IMR-90 (cell line): ENCODE measurements at regions not wholly inside any gene's neighbourhood (a gene's known extent, or its start where the extent isn't known, plus 50 kb on each side); places are given as distances from the start of the nearest gene placed in this dataset.

ENCODE experiments used
- CEBPB ChIP-seq: IDR thresholded peaks from 2 replicates; pipeline ENCODE4 v1.6.1; 2012; ENCODE audit warnings: low read depth, low read length, improper control_type of control experiment
- FOS ChIP-seq: fragments of 150-350 bp; IDR thresholded peaks from 2 replicates; pipeline ENCODE4 v1.6.1; 2016; ENCODE audit warnings: low read depth, low read length
- POLR2A ChIP-seq: IDR thresholded peaks from 2 replicates; pipeline ENCODE4 v1.6.1; 2012; ENCODE audit warnings: mild to moderate bottlenecking, low read depth, low read length
- RAD21 ChIP-seq: IDR thresholded peaks from 2 replicates; pipeline ENCODE4 v1.6.1; 2012; ENCODE audit warnings: low read length, improper control_type of control experiment
- RCOR1 ChIP-seq: IDR thresholded peaks from 2 replicates; pipeline ENCODE4 v1.6.1; 2012; ENCODE audit warnings: mild to moderate bottlenecking, low read length, improper control_type of control experiment; ENCODE audit not compliant: insufficient replicate concordance
- SMC3 ChIP-seq: fragments of 150-350 bp; IDR thresholded peaks from 2 replicates; pipeline ENCODE4 v1.6.1; 2016; ENCODE audit warnings: low read depth, mild to moderate bottlenecking, antibody characterized with exemption, low read length, moderate library complexity
- TF ChIP-seq, protein P1 (sequence below): conservative IDR thresholded peaks from 2 replicates; pipeline ENCODE4 v1.5.1; 2012; ENCODE audit warnings: mild to moderate bottlenecking, low read depth, low read length, improper control_type of control experiment
- TF ChIP-seq, protein P2 (sequence below): fragments of 150-350 bp; IDR thresholded peaks from 2 replicates; pipeline ENCODE4 v1.6.1; 2017; ENCODE audit warnings: mild to moderate bottlenecking, antibody characterized with exemption, low read length, low read depth
- TF ChIP-seq, protein P3 (sequence below): fragments of 150-350 bp; IDR thresholded peaks from 2 replicates; pipeline ENCODE4 v1.6.1; 2016; ENCODE audit warnings: low read depth, mild to moderate bottlenecking, low read length, moderate library complexity, borderline replicate concordance

DNA sequence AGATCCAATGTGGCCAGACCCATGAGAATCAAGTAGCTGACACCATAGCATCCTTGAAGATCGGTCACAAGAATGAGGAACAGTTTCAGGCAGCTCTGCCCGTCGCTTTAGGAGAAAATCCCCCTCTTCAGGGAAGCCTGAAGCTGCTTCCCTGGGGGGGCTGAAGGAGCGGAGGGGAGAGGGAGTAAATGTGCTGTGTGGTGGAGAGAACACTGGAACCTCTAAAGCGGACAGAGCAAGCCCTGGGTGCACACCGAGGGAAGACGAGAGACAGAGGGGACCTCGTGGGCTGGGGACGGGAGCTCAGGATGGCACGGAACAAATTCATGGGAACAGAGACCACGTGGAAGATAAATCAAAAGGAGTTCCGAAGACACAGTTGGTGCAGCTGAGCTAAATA, 154.3 kb downstream of the NDUFA10 start:
- TF ChIP-seq, protein P1, sequence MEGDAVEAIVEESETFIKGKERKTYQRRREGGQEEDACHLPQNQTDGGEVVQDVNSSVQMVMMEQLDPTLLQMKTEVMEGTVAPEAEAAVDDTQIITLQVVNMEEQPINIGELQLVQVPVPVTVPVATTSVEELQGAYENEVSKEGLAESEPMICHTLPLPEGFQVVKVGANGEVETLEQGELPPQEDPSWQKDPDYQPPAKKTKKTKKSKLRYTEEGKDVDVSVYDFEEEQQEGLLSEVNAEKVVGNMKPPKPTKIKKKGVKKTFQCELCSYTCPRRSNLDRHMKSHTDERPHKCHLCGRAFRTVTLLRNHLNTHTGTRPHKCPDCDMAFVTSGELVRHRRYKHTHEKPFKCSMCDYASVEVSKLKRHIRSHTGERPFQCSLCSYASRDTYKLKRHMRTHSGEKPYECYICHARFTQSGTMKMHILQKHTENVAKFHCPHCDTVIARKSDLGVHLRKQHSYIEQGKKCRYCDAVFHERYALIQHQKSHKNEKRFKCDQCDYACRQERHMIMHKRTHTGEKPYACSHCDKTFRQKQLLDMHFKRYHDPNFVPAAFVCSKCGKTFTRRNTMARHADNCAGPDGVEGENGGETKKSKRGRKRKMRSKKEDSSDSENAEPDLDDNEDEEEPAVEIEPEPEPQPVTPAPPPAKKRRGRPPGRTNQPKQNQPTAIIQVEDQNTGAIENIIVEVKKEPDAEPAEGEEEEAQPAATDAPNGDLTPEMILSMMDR: no peak
- TF ChIP-seq, protein P2, sequence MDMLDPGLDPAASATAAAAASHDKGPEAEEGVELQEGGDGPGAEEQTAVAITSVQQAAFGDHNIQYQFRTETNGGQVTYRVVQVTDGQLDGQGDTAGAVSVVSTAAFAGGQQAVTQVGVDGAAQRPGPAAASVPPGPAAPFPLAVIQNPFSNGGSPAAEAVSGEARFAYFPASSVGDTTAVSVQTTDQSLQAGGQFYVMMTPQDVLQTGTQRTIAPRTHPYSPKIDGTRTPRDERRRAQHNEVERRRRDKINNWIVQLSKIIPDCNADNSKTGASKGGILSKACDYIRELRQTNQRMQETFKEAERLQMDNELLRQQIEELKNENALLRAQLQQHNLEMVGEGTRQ: no peak
- TF ChIP-seq FOS (no peak), CEBPB (no peak), SMC3 (no peak), RCOR1 (no peak), POLR2A (no peak), RAD21 (no peak)
- TF ChIP-seq, protein P3, sequence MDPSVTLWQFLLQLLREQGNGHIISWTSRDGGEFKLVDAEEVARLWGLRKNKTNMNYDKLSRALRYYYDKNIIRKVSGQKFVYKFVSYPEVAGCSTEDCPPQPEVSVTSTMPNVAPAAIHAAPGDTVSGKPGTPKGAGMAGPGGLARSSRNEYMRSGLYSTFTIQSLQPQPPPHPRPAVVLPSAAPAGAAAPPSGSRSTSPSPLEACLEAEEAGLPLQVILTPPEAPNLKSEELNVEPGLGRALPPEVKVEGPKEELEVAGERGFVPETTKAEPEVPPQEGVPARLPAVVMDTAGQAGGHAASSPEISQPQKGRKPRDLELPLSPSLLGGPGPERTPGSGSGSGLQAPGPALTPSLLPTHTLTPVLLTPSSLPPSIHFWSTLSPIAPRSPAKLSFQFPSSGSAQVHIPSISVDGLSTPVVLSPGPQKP: no peak
